Natural killer cell (primary cell): ENCODE measurements at regions not wholly inside any gene's neighbourhood (a gene's known extent, or its start where the extent isn't known, plus 50 kb on each side); places are given as distances from the start of the nearest gene placed in this dataset.

ENCODE experiments used
- ATAC-seq, 3 donors: fragments of 150-1000 bp in 2 of 3; fragments of 200-7000 bp in 1 of 3; cut with Tn5 transposase; 1 replicate in 1 of 3; 2 replicates in 2 of 3; pipeline ENCODE4 v1.10.0; 2021; ENCODE audit warnings: mild to moderate bottlenecking in 2 of 3, moderate library complexity in 2 of 3
- DNase-seq, 2 donors: peaks; one replicate each; pipeline versions ENCODE4 v3.0.0 to v3.0.0-alpha.2; 2013 to 2021; ENCODE audit warnings: mixed read lengths in 1 of 2
- H3K27ac ChIP-seq: one replicate; pipeline ENCODE4 v1.5.1; 2013; ENCODE audit warnings: mild to moderate bottlenecking, low read length
- H3K27me3 ChIP-seq: one replicate; pipeline ENCODE4 v1.6.1; 2013; ENCODE audit warnings: low read length; ENCODE audit not compliant: control insufficient read depth, insufficient read depth
- H3K36me3 ChIP-seq: one replicate; pipeline ENCODE4 v1.6.1; 2013; ENCODE audit warnings: low read length; ENCODE audit not compliant: control insufficient read depth, insufficient read depth
- H3K4me1 ChIP-seq: one replicate; pipeline ENCODE4 v1.6.1; 2013; ENCODE audit warnings: low read length; ENCODE audit not compliant: control insufficient read depth, insufficient read depth
- H3K4me3 ChIP-seq: one replicate; pipeline ENCODE4 v1.5.1; 2013; ENCODE audit warnings: low read length
- H3K9me3 ChIP-seq: one replicate; pipeline ENCODE4 v1.6.1; 2013; ENCODE audit warnings: low read length; ENCODE audit not compliant: control insufficient read depth, insufficient read depth
- H3K27ac Mint-ChIP-seq, 2 donors: one replicate each; pipeline ENCODE4 v1.8.0; 2022; ENCODE audit warnings: mild to moderate bottlenecking in 2 of 2, mixed read lengths in 2 of 2, moderate library complexity in 1 of 2
- H3K27me3 Mint-ChIP-seq, 2 donors: one replicate each; pipeline ENCODE4 v1.8.0; 2022; ENCODE audit warnings: low read depth in 2 of 2, mixed read lengths in 2 of 2
- H3K36me3 Mint-ChIP-seq: one replicate; pipeline ENCODE4 v1.8.0; 2022; ENCODE audit warnings: mixed read lengths
- H3K4me1 Mint-ChIP-seq, 2 donors: one replicate each; pipeline ENCODE4 v1.8.0; 2022; ENCODE audit warnings: mixed read lengths in 2 of 2
- H3K4me3 Mint-ChIP-seq: one replicate; pipeline ENCODE4 v1.8.0; 2022; ENCODE audit warnings: mild to moderate bottlenecking, moderate library complexity, mixed read lengths
- H3K9me3 Mint-ChIP-seq, 2 donors: one replicate each; pipeline ENCODE4 v1.8.0; 2022; ENCODE audit warnings: mixed read lengths in 2 of 2
- WGBS: methylation state at CpG from one replicate; pipeline ENCODE4 v1.1.7; 2013; ENCODE audit warnings: missing lambda C conversion rate; ENCODE audit not compliant: insufficient coverage; 5-methylcytosine and 5-hydroxymethylcytosine counted together
- intact Hi-C: fragments of 100-400 bp; cut with micrococcal nuclease; formaldehyde crosslinking; loops from one replicate; pipeline ENCODE4 v1.14.2; 2022
- TF ChIP-seq, protein P1 (sequence below): fragments of 200-600 bp; IDR thresholded peaks from one replicate; pipeline ENCODE4 v1.8.0; 2022; ENCODE audit warnings: antibody characterized with exemption

- Histone ChIP-seq H3K4me3 (no peak overlapping the region), H3K9me3 (no peaks in the 10 kb centered on the region), H3K27ac (no peak overlapping the region), H3K27me3 (no peaks in the 10 kb centered on the region), H3K36me3 (no peaks in the 10 kb centered on the region), H3K4me1 (no peaks in the 10 kb centered on the region)
- Mint-ChIP-seq H3K27ac (no peak overlapping the region), H3K9me3 (no peaks in the 10 kb centered on the region), H3K36me3 (no peaks in the 10 kb centered on the region), H3K27me3 (peaks cover 0 to 8% of the 10 kb centered on the region in 2 donors), H3K4me3 (no peak overlapping the region), H3K4me1 (no peaks in the 10 kb centered on the region)
- intact Hi-C loops: no loop called here
- WGBS: 40% methylated on average over 2 of the region's 2 CpGs
- TF ChIP-seq, protein P1, sequence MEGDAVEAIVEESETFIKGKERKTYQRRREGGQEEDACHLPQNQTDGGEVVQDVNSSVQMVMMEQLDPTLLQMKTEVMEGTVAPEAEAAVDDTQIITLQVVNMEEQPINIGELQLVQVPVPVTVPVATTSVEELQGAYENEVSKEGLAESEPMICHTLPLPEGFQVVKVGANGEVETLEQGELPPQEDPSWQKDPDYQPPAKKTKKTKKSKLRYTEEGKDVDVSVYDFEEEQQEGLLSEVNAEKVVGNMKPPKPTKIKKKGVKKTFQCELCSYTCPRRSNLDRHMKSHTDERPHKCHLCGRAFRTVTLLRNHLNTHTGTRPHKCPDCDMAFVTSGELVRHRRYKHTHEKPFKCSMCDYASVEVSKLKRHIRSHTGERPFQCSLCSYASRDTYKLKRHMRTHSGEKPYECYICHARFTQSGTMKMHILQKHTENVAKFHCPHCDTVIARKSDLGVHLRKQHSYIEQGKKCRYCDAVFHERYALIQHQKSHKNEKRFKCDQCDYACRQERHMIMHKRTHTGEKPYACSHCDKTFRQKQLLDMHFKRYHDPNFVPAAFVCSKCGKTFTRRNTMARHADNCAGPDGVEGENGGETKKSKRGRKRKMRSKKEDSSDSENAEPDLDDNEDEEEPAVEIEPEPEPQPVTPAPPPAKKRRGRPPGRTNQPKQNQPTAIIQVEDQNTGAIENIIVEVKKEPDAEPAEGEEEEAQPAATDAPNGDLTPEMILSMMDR: no peak
- ATAC-seq (no peak), DNase-seq (peak in 1 of 2 donors; percentile 57)
Observed at GRCh38 chr6:156163311-156163710, 613.9 kb upstream of the ARID1B start.

DNA sequence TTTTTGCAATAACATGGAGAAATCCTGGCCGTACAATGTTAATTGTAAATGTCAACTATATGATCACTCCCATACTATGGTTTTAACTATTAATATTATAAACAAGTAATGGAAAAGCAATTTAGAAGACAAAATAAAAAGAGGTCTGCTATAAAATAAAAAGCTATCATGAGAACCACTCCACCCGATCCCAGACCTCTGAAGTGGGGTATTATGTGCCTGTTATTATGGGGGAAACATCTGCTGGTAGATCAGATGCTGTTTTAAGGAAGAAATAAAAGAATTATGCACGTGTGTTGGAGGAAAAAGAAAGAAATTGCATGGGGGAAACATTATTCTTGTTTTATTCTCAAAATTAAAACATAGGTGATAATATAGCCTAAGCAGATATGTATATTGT lies 615.7 kb upstream of the ARID1B start:
- DNase-seq (no peak), ATAC-seq (no peak)
- H3K9me3 ChIP-seq: no peaks in the 10 kb centered on the region
- no peaks in the 10 kb centered on the region for H3K36me3 ChIP-seq
- H3K27me3 ChIP-seq: no peaks in the 10 kb centered on the region
- no peak overlapping the region for H3K27ac Mint-ChIP-seq
- no peak overlapping the region for H3K4me3 Mint-ChIP-seq
- 29% methylated on average over 1 of the region's 3 CpGs for WGBS
- H3K4me1 Mint-ChIP-seq: no peaks in the 10 kb centered on the region
- intact Hi-C loops: no loop called here
- no peaks in the 10 kb centered on the region for H3K4me1 ChIP-seq
- no peaks in the 10 kb centered on the region for H3K36me3 Mint-ChIP-seq
- H3K4me3 ChIP-seq: no peak overlapping the region
- H3K9me3 Mint-ChIP-seq: no peaks in the 10 kb centered on the region
- no peak overlapping the region for H3K27ac ChIP-seq
- TF ChIP-seq, protein P1: no peak
- H3K27me3 Mint-ChIP-seq: peaks cover 0 to 8% of the 10 kb centered on the region in 2 donors

DNA sequence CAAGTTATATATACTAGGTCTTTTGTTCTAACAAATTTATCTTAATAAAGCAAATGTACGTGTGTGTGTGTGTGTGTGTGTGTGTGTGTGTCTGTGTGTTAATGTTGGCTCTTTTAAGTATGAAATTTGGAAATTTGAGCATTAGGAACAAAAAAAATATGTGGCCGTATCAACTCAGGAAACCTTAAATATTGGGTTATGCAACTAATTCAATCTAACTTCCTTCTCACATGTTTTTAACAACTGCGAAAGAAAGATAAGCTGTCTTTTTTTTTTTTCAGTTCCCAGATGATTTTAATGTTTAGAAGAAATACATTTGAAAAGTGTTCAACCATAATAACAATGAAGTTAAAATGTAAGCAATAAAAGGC lies 616.4 kb upstream of the ARID1B start:
- Histone ChIP-seq H3K27ac (no peak overlapping the region), H3K36me3 (no peaks in the 10 kb centered on the region), H3K4me3 (no peak overlapping the region), H3K4me1 (no peaks in the 10 kb centered on the region), H3K9me3 (no peaks in the 10 kb centered on the region), H3K27me3 (no peaks in the 10 kb centered on the region)
- Mint-ChIP-seq H3K4me3 (no peak overlapping the region), H3K36me3 (no peaks in the 10 kb centered on the region), H3K27ac (no peak overlapping the region), H3K4me1 (no peaks in the 10 kb centered on the region), H3K27me3 (peaks cover 0 to 6% of the 10 kb centered on the region in 2 donors), H3K9me3 (no peaks in the 10 kb centered on the region)
- no peak for ATAC-seq
- intact Hi-C loops: no loop called here
- WGBS: no CpG with 5 or more reads among the region's 3 CpGs
- TF ChIP-seq, protein P1: no peak
- DNase-seq: no peak

DNA sequence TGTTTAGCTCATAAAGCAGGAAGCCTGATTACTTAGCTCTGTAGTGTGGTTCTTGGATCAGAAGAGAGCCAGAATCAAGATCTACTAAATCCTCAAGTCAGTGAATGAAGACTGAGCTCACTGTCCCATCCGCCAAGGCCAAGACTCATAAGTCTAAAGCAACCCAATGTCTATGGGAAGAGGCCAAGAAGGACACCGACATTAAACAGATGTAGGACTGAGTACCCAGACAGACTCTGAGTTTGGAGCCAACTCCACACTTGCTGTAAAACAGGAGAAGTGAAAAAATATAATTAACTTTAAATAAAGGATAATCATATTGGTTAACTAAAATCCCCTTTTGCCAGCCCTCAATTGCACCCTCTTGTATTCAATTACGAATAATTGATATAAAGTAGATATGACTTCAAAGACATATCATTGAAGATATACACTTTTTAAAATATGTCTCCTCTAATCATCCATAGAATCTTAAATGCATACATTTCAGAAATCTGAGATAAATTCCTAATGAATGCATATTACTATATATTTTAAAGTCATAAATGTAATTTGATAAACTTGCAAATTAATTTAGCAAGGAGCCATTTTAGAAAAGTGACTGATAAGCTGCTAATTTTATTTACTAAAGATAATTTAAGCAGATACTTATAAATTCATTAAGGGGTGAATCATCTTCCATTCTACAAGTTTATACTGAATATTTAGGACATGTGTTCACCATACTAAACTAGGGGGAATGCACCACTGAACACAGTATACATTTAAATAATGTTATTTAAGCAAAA lies 617.0 kb upstream of the ARID1B start:
- TF ChIP-seq, protein P1: no peak
- Mint-ChIP-seq H3K36me3 (no peaks in the 10 kb centered on the region), H3K9me3 (no peaks in the 10 kb centered on the region), H3K4me3 (no peak overlapping the region), H3K27ac (no peak overlapping the region), H3K27me3 (peaks cover 0 to 6% of the 10 kb centered on the region in 2 donors), H3K4me1 (no peaks in the 10 kb centered on the region)
- WGBS: 90% methylated on average over 2 of the region's 3 CpGs
- ATAC-seq (no peak), DNase-seq (no peak)
- intact Hi-C loops: no loop called here
- Histone ChIP-seq H3K27me3 (no peaks in the 10 kb centered on the region), H3K9me3 (no peaks in the 10 kb centered on the region), H3K36me3 (no peaks in the 10 kb centered on the region), H3K4me1 (no peaks in the 10 kb centered on the region), H3K27ac (no peak overlapping the region), H3K4me3 (no peak overlapping the region)
